ENCODE measurements at regions not wholly inside any gene's neighbourhood (a gene's known extent, or its start where the extent isn't known, plus 50 kb on each side); places are given as distances from the start of the nearest gene placed in this dataset.
"Not testable (repeated sequence)": the region's sequence is repeated elsewhere in the genome, so short reads cannot be mapped to it uniquely, and the experiment has no call there.

DNA sequence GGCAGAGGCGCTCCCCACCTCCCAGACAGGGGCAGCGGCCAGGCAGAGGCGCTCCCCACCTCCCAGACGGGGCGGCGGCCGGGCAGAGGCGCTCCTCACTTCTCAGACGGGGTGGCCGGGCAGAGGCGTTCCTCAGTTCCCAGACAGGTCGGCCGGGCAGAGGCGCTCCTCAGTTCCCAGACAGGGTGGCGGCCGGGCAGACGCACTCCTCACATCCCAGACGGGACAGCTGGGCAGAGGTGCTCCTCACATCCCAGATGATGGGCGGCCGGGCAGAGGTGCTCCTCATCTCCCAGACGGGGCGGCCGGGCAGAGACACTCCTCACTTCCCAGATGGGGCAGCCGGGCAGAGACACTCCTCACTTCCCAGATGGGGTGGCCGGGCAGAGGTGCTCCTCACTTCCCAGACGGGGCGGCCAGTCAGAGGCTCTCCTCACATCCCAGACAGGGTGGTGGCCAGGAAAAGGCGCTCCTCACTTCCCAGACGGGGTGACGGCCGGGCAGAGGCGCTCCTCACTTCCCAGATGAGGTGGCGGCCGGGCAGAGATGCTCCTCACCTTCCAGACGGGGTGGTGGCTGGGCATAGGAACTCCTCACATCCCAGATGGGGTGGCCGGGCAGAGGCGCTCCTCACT, 75.1 kb downstream of the CARTPT start:
- POLR2A ChIA-PET, result no interaction called here

DNA sequence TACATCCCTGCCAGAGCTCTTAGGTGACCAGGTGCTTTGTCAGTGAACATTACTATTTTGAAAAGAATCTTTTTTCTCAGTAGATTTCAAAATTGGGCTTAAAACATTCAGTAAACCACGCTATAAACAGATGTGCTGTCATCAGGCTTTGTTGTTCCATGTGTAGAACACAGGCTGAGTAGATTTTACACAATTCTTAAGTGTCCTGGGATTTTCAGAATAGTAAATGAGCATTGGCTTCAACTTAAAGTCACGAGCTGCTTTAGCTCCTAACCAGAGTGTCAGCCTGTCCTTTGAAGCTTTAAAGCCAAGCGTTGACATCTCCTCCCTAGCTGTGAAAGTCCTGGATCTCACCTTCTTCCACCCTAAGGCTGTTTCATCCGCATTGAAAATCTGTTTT, 83.6 kb downstream of the CARTPT start:
- Mint-ChIP-seq H3K4me1 (ENCODE audit: low read depth) (no peaks in the 10 kb centered on the region), H3K27ac (no peak overlapping the region), H3K4me3 (no peak overlapping the region), H3K9me3 (ENCODE audit: insufficient read depth) (no peaks in the 10 kb centered on the region), H3K36me3 (ENCODE audit: low read depth) (no peaks in the 10 kb centered on the region), H3K27me3 (ENCODE audit: low read depth) (peaks cover 17% of the 10 kb centered on the region)
- ATAC-seq, result no peak
- CTCF ChIA-PET, result no interaction called here
- POLR2A ChIA-PET, result no interaction called here
- no peak for DNase-seq

More for the DNA sequence above, 75.1 kb downstream of the CARTPT start:
- no peaks in the 10 kb centered on the region for H3K9me3 Mint-ChIP-seq (ENCODE audit: insufficient read depth)
- no peak for ATAC-seq
- CTCF ChIA-PET, result no interaction called here
- DNase-seq, result no peak
- no peaks in the 10 kb centered on the region for H3K27me3 Mint-ChIP-seq (ENCODE audit: low read depth)
- H3K4me3 Mint-ChIP-seq, result no peak overlapping the region
- no peak overlapping the region for H3K27ac Mint-ChIP-seq
- H3K4me1 Mint-ChIP-seq (ENCODE audit: low read depth), result no peaks in the 10 kb centered on the region
- no peaks in the 10 kb centered on the region for H3K36me3 Mint-ChIP-seq (ENCODE audit: low read depth)

DNA sequence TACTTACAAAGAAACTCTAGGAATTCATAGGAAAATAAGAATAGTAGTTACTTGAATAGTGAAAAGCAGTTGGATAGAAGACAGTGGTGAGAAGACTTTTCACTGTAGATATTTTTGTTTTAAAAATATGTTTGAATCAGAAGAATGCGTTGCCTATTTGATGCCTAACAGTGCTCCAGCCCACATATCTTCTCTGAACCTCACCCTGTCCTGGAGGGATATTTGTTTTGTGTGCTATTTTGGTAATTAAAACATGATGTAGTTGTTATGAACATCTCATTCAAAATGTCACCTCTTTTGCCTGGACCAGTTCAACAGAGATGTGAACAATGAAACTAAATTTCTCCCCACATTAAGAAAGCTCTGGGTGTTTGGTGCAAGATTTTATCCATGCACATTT, 87.6 kb downstream of the CARTPT start:
- Mint-ChIP-seq H3K27me3 (ENCODE audit: low read depth) (peaks cover 25% of the 10 kb centered on the region), H3K9me3 (ENCODE audit: insufficient read depth) (no peaks in the 10 kb centered on the region), H3K36me3 (ENCODE audit: low read depth) (no peaks in the 10 kb centered on the region), H3K4me1 (ENCODE audit: low read depth) (peaks cover 4% of the 10 kb centered on the region), H3K27ac (no peak overlapping the region), H3K4me3 (no peak overlapping the region)
- DNase-seq (no peak), ATAC-seq (no peak)
- ChIA-PET POLR2A (no interaction called here), CTCF (no interaction called here)

DNA sequence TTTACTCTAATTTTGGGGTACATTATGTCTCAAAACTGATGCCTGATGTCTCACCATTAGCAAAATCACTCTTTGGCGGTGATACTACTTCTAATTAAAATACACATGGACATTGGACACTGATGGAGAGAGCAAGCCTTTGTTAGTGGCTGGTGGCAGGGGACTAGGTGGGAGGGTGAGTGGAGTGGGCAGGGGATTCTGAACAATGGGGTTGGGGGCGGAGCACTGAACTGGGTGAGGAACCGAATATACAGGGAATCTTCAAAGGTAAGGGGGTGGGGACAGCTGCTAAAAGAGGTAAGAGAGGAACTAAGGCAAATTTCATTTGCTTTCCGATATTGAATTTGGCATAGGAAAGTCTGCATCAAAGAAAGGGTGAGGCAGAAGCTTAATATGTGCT, 88.8 kb downstream of the CARTPT start:
- no peak for DNase-seq
- Mint-ChIP-seq H3K27ac (no peak overlapping the region), H3K9me3 (ENCODE audit: insufficient read depth) (no peaks in the 10 kb centered on the region), H3K4me1 (ENCODE audit: low read depth) (peaks cover 4% of the 10 kb centered on the region), H3K36me3 (ENCODE audit: low read depth) (no peaks in the 10 kb centered on the region), H3K27me3 (ENCODE audit: low read depth) (peaks cover 20% of the 10 kb centered on the region), H3K4me3 (no peak overlapping the region)
- no peak for ATAC-seq
- CTCF ChIA-PET, result no interaction called here
- POLR2A ChIA-PET, result no interaction called here

DNA sequence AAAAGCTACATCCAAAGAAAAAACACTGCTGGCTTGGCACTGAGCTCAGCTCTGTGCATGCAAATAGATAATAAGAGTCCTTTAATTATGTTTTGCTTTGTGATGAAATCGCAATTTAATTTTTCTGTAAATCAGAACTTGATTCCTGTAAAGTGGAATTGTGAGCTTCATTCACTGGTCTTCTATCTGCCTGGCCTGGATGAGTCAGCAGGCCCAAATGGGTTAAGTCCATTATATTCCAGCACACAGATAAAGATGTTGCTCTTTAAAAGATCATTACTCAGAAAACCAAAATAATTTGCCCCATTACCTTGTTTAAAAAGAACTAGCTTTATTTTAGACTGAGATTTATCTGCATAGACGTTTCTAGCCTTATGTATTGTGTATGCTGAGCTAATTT, 90.4 kb downstream of the CARTPT start:
- Mint-ChIP-seq H3K36me3 (ENCODE audit: low read depth) (no peaks in the 10 kb centered on the region), H3K4me1 (ENCODE audit: low read depth) (peaks cover 4% of the 10 kb centered on the region), H3K27me3 (ENCODE audit: low read depth) (peaks cover 20% of the 10 kb centered on the region), H3K4me3 (no peak overlapping the region), H3K9me3 (ENCODE audit: insufficient read depth) (no peaks in the 10 kb centered on the region), H3K27ac (no peak overlapping the region)
- POLR2A ChIA-PET, result no interaction called here
- DNase-seq (no peak), ATAC-seq (no peak)
- CTCF ChIA-PET, result no interaction called here

DNA sequence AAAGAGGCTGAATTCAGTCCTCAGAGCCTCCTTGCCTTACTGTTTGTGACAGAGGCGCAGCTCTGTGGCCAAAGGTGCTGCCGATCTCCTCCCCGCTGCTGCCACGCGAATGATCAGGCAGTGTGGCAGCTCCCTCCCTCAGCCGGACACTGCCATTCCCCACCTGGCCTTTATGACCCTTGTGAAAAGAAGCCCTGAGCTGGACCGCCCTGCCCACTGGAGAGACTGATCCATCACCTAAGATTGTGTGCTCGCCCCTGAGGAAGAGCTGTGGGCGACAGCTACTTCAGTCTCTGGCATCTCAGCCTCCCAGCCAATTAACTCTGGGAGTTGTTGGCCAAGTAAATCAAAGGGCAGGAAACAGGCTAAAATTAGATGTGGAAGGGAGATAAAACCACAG, 90.9 kb downstream of the CARTPT start:
- no peak for DNase-seq
- no peak overlapping the region for H3K27ac Mint-ChIP-seq
- H3K9me3 Mint-ChIP-seq (ENCODE audit: insufficient read depth), result no peaks in the 10 kb centered on the region
- POLR2A ChIA-PET, result no interaction called here
- no peaks in the 10 kb centered on the region for H3K36me3 Mint-ChIP-seq (ENCODE audit: low read depth)
- H3K27me3 Mint-ChIP-seq (ENCODE audit: low read depth), result peaks cover 20% of the 10 kb centered on the region
- H3K4me3 Mint-ChIP-seq, result no peak overlapping the region
- peaks cover 4% of the 10 kb centered on the region for H3K4me1 Mint-ChIP-seq (ENCODE audit: low read depth)
- CTCF ChIA-PET, result no interaction called here
- no peak for ATAC-seq

DNA sequence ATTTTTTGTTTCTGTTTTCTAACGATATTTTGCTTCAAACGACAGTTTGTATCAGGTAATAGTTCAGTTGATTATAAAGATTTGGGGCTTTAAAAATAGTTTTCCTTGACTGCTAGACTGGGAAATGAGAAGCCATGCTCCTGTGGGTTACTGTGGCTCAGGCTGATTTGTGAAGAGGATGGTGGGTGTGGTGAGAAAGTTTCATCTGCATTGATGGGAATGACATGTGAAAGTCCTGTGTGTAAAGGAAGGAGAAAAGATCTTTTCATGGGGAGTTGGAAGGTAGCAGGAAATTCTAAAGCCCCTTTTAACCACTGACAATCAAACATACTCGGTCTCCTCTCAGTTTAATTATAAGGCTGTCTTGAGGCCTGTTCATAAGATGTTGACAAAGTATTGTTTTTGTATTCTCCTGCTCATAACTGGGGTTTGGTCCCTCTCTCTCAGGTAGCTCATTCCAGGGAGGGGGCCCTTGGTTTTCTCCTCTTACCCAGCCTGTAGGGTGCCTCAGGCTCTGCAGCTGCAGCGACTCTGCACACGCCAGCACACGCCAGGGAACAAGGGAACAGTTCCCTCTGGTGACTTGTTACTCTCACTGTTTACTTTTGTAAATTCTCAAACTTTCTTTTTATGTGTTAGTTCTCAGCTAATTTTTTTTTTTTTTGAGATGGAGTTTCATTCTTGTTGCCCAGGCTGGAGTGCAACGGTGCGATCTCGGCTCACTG, 91.6 kb downstream of the CARTPT start:
- Mint-ChIP-seq H3K27ac (no peak overlapping the region), H3K4me3 (no peak overlapping the region), H3K9me3 (ENCODE audit: insufficient read depth) (no peaks in the 10 kb centered on the region), H3K27me3 (ENCODE audit: low read depth) (peaks cover 20% of the 10 kb centered on the region), H3K36me3 (ENCODE audit: low read depth) (no peaks in the 10 kb centered on the region), H3K4me1 (ENCODE audit: low read depth) (peaks cover 4% of the 10 kb centered on the region)
- ATAC-seq, result no peak
- DNase-seq, result no peak
- ChIA-PET CTCF (no interaction called here), POLR2A (no interaction called here)

DNA sequence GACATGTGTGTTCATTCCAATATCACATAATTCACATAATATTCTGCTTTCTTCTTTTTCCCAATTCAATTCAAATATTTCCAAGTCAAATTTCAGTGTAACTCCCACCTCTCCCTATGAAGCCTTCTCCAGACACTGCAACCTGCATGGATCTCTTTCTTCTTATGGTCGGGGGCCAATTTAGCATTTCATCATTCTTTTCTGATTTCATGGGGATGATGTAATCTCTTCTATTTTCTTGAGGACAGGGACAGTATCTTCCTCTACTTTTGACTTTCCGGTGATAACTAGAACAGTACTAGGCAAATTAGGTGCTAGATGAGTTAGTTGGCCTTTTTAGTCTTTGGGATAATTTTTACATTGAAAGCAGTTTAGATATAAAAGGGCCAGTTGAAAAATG, 92.7 kb downstream of the CARTPT start:
- Mint-ChIP-seq H3K9me3 (ENCODE audit: insufficient read depth) (no peaks in the 10 kb centered on the region), H3K4me1 (ENCODE audit: low read depth) (peaks cover 4% of the 10 kb centered on the region), H3K27me3 (ENCODE audit: low read depth) (peaks cover 13% of the 10 kb centered on the region), H3K36me3 (ENCODE audit: low read depth) (no peaks in the 10 kb centered on the region), H3K4me3 (no peak overlapping the region), H3K27ac (no peak overlapping the region)
- DNase-seq, result no peak
- POLR2A ChIA-PET, result no interaction called here
- CTCF ChIA-PET, result no interaction called here
- ATAC-seq, result no peak

DNA sequence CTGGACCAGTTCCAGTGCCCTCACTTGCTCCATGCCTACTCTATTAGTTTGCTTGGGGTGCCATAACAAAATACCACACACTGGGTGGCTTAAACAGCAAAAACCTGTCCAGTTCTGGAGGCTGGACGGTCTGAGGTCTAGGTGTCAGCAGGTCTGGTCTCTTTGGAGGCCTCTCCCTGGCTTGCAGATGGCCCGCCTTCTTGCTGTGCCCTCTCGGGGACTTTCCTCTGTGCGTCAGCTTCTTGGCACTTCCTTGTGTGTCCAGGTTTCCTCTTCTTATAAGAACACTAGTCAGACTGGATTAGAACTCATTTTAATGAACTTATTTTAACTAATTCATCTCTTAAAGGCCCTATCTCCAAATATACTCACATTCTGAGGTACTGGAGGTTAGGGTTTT, 97.2 kb downstream of the CARTPT start:
- no peak overlapping the region for H3K4me3 Mint-ChIP-seq
- no peaks in the 10 kb centered on the region for H3K4me1 Mint-ChIP-seq (ENCODE audit: low read depth)
- H3K36me3 Mint-ChIP-seq (ENCODE audit: low read depth), result no peaks in the 10 kb centered on the region
- no peak for ATAC-seq
- H3K9me3 Mint-ChIP-seq (ENCODE audit: insufficient read depth), result peaks cover 10% of the 10 kb centered on the region
- ChIA-PET CTCF (no interaction called here), POLR2A (no interaction called here)
- no peak for DNase-seq
- H3K27me3 Mint-ChIP-seq (ENCODE audit: low read depth), result peaks cover 5% of the 10 kb centered on the region
- no peak overlapping the region for H3K27ac Mint-ChIP-seq

DNA sequence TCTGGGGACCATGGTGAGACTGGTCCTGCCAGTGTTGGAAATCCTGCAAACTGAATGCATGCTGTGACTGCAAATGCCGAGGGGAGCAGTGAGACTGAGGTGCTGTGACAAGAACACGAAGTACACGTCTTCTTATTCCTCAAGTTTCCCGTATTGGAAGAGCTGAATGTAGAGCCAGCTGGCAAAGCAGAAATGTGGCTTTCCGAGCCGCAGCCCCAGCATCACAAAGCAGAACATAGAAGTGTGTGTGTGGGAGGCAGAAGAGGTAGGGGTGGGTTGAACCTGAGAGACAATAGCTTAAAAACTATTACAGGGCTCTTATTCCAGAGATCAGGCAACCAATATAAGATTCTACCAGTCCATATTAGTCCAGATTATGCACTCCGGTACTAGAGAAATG, 98.8 kb downstream of the CARTPT start:
- H3K4me3 Mint-ChIP-seq, result no peak overlapping the region
- ChIA-PET CTCF (no interaction called here), POLR2A (no interaction called here)
- peaks cover 13% of the 10 kb centered on the region for H3K9me3 Mint-ChIP-seq (ENCODE audit: insufficient read depth)
- H3K36me3 Mint-ChIP-seq (ENCODE audit: low read depth), result no peaks in the 10 kb centered on the region
- no peak overlapping the region for H3K27ac Mint-ChIP-seq
- no peaks in the 10 kb centered on the region for H3K4me1 Mint-ChIP-seq (ENCODE audit: low read depth)
- peaks cover 9% of the 10 kb centered on the region for H3K27me3 Mint-ChIP-seq (ENCODE audit: low read depth)
- DNase-seq (no peak), ATAC-seq (no peak)

DNA sequence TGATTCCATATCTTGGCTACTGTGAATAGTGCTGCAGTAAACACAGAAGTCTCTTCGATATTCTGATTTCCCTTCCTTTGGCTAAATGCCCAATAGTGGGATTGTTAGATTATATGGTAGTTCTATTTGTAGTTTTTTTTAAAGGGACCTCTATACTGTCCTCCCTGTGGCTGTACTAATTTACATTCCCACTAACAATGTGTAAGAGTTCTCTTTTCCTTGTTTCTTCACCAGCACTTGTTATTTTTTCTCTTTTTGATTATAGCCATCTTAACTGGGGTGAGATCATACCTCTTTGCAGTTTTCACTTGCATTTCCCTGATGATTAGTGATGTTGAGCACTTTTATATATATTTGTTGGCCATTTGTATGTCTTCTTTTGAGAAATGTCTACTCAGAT, 102.0 kb downstream of the CARTPT start:
- Mint-ChIP-seq H3K27me3 (ENCODE audit: low read depth) (peaks cover 12% of the 10 kb centered on the region), H3K4me1 (ENCODE audit: low read depth) (no peaks in the 10 kb centered on the region), H3K36me3 (ENCODE audit: low read depth) (no peaks in the 10 kb centered on the region), H3K9me3 (ENCODE audit: insufficient read depth) (peaks cover 28% of the 10 kb centered on the region), H3K27ac (no peak overlapping the region), H3K4me3 (no peak overlapping the region)
- CTCF ChIA-PET, result no interaction called here
- ATAC-seq (no peak), DNase-seq (no peak)
- POLR2A ChIA-PET, result no interaction called here

DNA sequence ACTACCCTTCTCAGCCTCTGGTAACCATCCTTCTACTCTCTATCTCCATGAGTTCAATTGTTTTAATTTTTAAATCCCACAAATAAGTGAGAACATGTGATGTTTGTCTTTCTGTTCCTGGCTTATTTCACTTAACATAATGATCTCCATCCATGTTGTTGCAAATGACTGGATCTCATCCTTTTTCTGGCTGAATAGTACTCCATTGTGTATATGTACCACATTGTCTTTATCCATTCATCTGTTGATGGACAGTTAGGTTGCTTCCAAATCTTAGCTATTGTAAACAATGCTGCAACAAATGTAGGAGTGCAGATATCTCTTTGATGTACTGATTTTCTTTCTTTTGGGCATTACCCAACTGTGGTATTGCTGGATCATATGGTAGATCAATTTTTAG, 103.0 kb downstream of the CARTPT start:
- H3K4me1 Mint-ChIP-seq (ENCODE audit: low read depth); CTCF ChIA-PET; ATAC-seq; H3K27ac Mint-ChIP-seq; POLR2A ChIA-PET; H3K36me3 Mint-ChIP-seq (ENCODE audit: low read depth); H3K4me3 Mint-ChIP-seq; DNase-seq: not testable (repeated sequence)
- Mint-ChIP-seq H3K27me3 (ENCODE audit: low read depth) (peaks cover 12% of the 10 kb centered on the region), H3K9me3 (ENCODE audit: insufficient read depth) (peaks cover 39% of the 10 kb centered on the region)

DNA sequence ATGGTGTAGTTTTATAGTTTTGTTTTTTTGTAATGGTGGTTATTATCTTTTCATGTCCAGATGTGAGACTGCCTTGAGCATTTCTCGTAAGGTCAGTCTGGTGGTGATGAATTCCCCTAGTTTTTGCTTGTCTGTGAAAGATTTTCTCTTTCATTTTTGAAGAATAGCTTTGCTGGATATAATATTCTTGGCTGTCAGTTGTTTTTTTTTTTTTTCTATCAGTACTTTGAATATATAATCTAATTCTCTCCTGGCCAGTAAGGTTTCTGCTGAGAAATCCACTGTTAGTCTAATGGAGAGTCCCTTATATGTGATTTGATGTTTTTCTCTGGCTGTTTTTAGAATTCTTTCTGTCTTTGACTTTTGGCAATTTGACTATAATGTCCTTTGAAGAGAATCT, 106.9 kb downstream of the CARTPT start:
- ChIA-PET POLR2A (no interaction called here), CTCF (no interaction called here)
- no peak overlapping the region for H3K27ac Mint-ChIP-seq
- no peak overlapping the region for H3K4me3 Mint-ChIP-seq
- H3K27me3 Mint-ChIP-seq (ENCODE audit: low read depth), result peaks cover 9% of the 10 kb centered on the region
- H3K9me3 Mint-ChIP-seq (ENCODE audit: insufficient read depth), result peaks cover 31% of the 10 kb centered on the region
- DNase-seq (no peak), ATAC-seq (no peak)
- peaks cover 4% of the 10 kb centered on the region for H3K4me1 Mint-ChIP-seq (ENCODE audit: low read depth)
- peaks cover 5% of the 10 kb centered on the region for H3K36me3 Mint-ChIP-seq (ENCODE audit: low read depth)

All from activated CD8-positive, alpha-beta T cell treated with anti-CD3 and anti-CD28 coated beads, Interleukin-2, amount 10 ng/mL, durations not matched to agents 7 days and 5 days (primary cell).